PC-3 (cell line): ENCODE measurements at regions not wholly inside any gene's neighbourhood (a gene's known extent, or its start where the extent isn't known, plus 50 kb on each side); places are given as distances from the start of the nearest gene placed in this dataset.
"Not testable (repeated sequence)": the region's sequence is repeated elsewhere in the genome, so short reads cannot be mapped to it uniquely, and the experiment has no call there.

Source experiments
- ATAC-seq: fragments of 200-7000 bp; cut with Tn5 transposase; 2 replicates; pipeline ENCODE4 v1.9.1; 2020; ENCODE audit warnings: mild to moderate bottlenecking, moderate library complexity
- BruUV-seq: library from RNA; stranded (reverse); fragments of 400-500 nt; replicated peaks from 2 replicates; lab custom pipeline; 2021; lab: Mats Ljungman, UMichigan
- CTCF ChIA-PET: fragments of 300-600 bp; sonication (Branson Sonifier 250); formaldehyde crosslinking; loops from one replicate; lab custom pipeline; 2022; ENCODE audit warnings: antibody characterized with exemption; lab: Charles Lee
- POLR2A ChIA-PET: fragments of 300-600 bp; sonication (Branson Sonifier 250); formaldehyde crosslinking; loops from one replicate; lab custom pipeline; 2022; ENCODE audit warnings: antibody characterized with exemption; ENCODE audit not compliant: unreplicated experiment; lab: Charles Lee
- DNase-seq: peaks from one replicate; pipeline ENCODE4 v3.0.0-alpha.2; 2015
- H2AFZ ChIP-seq: fragments of 300-600 bp; sonication (generic); 2 replicates; pipeline ENCODE4 v1.6.0; 2016; ENCODE audit warnings: antibody characterized with exemption, low read length
- H3F3A ChIP-seq: fragments of 300-600 bp; sonication (generic); one replicate; pipeline ENCODE4 v1.6.0; 2017; ENCODE audit warnings: antibody characterized with exemption, low read length, control low read depth, mild to moderate bottlenecking; ENCODE audit not compliant: unreplicated experiment
- H3K27ac ChIP-seq: fragments of 300-600 bp; sonication (generic); 2 replicates; pipeline ENCODE4 v1.5.1; 2016; ENCODE audit warnings: mild to moderate bottlenecking, low read length
- H3K27me3 ChIP-seq: fragments of 300-600 bp; sonication (generic); 2 replicates; pipeline ENCODE4 v1.6.1; 2016; ENCODE audit warnings: low read length, mixed read lengths
- H3K36me3 ChIP-seq: fragments of 300-600 bp; sonication (generic); 2 replicates; pipeline ENCODE4 v1.6.1; 2016; ENCODE audit warnings: low read depth, mixed run types, low read length, mixed read lengths
- H3K4me1 ChIP-seq: fragments of 300-600 bp; sonication (generic); 2 replicates; pipeline ENCODE4 v1.5.1; 2016; ENCODE audit warnings: low read length; ENCODE audit not compliant: insufficient read depth
- H3K4me2 ChIP-seq: fragments of 300-600 bp; sonication (generic); 2 replicates; pipeline ENCODE4 v1.6.0; 2016; ENCODE audit warnings: low read length
- H3K4me3 ChIP-seq: fragments of 300-600 bp; sonication (generic); 2 replicates; pipeline ENCODE4 v1.5.1; 2016; ENCODE audit warnings: mild to moderate bottlenecking, low read length, mixed read lengths
- H3K79me2 ChIP-seq: fragments of 300-600 bp; sonication (generic); 2 replicates; pipeline ENCODE4 v1.6.1; 2017; ENCODE audit warnings: low read length, mixed read lengths
- H3K9ac ChIP-seq: fragments of 300-600 bp; sonication (generic); 2 replicates; pipeline ENCODE4 v1.6.0; 2016; ENCODE audit warnings: mild to moderate bottlenecking, low read length
- H3K9me2 ChIP-seq: fragments of 300-600 bp; sonication (generic); replicated peaks from 2 replicates; pipeline ENCODE4 v1.6.1; 2016; ENCODE audit warnings: mixed run types, low read length, mixed read lengths
- H3K9me3 ChIP-seq: fragments of 300-600 bp; sonication (generic); 2 replicates; pipeline ENCODE4 v1.6.1; 2016; ENCODE audit warnings: low read length, mixed read lengths
- H4K20me1 ChIP-seq: fragments of 300-600 bp; sonication (generic); 2 replicates; pipeline ENCODE4 v1.6.1; 2016; ENCODE audit warnings: low read length, mixed read lengths
- EZH2 ChIP-seq: fragments of 300-600 bp; sonication (generic); IDR thresholded peaks from one replicate; pipeline ENCODE4 v1.6.1; 2017; ENCODE audit warnings: antibody characterized with exemption, mild to moderate bottlenecking, low read length; ENCODE audit not compliant: unreplicated experiment
- EZH2phosphoT487 ChIP-seq: fragments of 300-600 bp; sonication (generic); IDR thresholded peaks from 2 replicates; pipeline ENCODE4 v1.6.1; 2018; ENCODE audit warnings: mild to moderate bottlenecking, antibody characterized with exemption, low read length, borderline replicate concordance
- intact Hi-C: fragments of 100-400 bp; cut with micrococcal nuclease; formaldehyde crosslinking; loops from 2 replicates; pipeline ENCODE4 v1.9.0; 2023
- TF ChIP-seq, protein P1 (sequence below): fragments of 300-600 bp; sonication (generic); conservative IDR thresholded peaks from 2 replicates; pipeline ENCODE4 v1.5.1; 2017; ENCODE audit warnings: antibody characterized with exemption, low read depth, mild to moderate bottlenecking, low read length

DNA sequence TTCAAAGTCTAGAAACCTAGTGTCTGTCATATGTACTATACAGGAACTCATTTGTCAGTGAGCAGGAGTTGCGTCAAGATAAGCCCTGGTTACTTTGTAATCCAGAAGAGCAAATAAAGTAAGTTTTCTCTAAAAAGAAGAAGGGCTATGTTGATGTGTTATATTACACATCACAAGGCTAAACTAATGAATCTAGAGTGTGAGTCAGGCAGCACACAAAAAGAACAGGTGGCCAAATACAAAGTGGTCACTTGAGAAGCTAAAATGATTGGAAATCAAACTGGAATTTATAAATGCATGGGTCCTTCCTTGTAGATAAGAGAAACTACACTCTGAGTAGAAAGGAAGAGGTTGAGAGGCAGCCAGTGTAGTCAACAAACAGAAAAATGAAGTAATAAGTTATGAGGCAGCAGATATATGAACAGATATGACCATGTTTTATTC is 771.6 kb downstream of the DIPK2A start:
- Histone ChIP-seq H3K79me2 (no peaks in the 10 kb centered on the region), H3K4me3 (no peak overlapping the region), H3K4me2 (no peak overlapping the region), H2AFZ (no peak overlapping the region), H4K20me1 (no peaks in the 10 kb centered on the region), H3K27me3 (no peaks in the 10 kb centered on the region), H3K9me3 (no peaks in the 10 kb centered on the region), H3K4me1 (no peaks in the 10 kb centered on the region), H3K36me3 (no peaks in the 10 kb centered on the region), H3K9ac (no peak overlapping the region), H3K9me2 (no peaks in the 10 kb centered on the region), H3K27ac (no peak overlapping the region), H3F3A (no peaks in the 10 kb centered on the region)
- DNase-seq (no peak), ATAC-seq (no peak)
- ChIA-PET CTCF (no interaction called here), POLR2A (no interaction called here)
- TF ChIP-seq, protein P1, sequence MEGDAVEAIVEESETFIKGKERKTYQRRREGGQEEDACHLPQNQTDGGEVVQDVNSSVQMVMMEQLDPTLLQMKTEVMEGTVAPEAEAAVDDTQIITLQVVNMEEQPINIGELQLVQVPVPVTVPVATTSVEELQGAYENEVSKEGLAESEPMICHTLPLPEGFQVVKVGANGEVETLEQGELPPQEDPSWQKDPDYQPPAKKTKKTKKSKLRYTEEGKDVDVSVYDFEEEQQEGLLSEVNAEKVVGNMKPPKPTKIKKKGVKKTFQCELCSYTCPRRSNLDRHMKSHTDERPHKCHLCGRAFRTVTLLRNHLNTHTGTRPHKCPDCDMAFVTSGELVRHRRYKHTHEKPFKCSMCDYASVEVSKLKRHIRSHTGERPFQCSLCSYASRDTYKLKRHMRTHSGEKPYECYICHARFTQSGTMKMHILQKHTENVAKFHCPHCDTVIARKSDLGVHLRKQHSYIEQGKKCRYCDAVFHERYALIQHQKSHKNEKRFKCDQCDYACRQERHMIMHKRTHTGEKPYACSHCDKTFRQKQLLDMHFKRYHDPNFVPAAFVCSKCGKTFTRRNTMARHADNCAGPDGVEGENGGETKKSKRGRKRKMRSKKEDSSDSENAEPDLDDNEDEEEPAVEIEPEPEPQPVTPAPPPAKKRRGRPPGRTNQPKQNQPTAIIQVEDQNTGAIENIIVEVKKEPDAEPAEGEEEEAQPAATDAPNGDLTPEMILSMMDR: no peak
- TF ChIP-seq EZH2 (no peak), EZH2phosphoT487 (no peak)
- intact Hi-C loops: no loop called here
- no TSS peak for BruUV-seq

DNA sequence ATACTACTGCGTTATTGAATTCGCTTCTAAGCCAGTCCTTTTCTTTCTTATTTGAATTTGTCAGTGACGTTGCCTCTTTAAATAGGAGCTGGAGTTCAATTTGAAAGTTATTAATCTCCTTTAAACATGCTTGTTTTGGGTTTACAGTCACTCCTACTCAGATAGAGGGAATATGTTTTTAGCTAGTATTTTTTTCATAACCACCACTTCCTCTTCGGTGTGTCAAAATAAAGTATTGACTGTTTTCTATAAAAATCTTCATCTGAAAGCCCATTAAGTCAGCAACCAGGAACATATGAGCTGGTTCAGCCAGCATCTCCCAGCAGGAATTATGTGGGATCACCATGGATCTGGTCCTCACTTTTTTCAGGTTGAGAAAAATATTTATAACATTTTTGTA is 772.9 kb downstream of the DIPK2A start:
- CTCF ChIA-PET: no interaction called here
- H3K9me2 ChIP-seq: no peaks in the 10 kb centered on the region
- no peak overlapping the region for H3K27ac ChIP-seq

DNA sequence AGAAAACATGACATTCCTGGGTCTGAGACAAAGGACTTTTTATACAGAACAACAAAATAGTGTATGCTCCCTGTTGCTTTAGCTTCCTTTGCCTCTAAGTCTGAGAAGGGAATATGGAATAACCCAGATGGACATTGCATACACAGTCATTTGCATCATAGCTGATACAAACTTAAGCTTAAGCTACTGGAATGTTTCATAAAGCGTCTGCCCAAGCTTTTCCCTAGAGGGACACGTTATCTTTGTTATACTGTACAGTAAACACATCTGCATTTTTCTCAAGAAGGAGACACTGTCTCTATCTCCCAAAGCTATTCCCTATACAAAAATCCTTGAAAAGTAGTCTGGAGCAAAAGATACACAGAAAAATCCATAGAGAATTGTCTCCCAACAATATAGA is 775.0 kb downstream of the DIPK2A start:
- ATAC-seq (no peak), DNase-seq (no peak)
- H3K27ac ChIP-seq: no peak overlapping the region
- no peak overlapping the region for H3K4me3 ChIP-seq
- no peaks in the 10 kb centered on the region for H3K9me2 ChIP-seq
- H3K4me1 ChIP-seq: no peaks in the 10 kb centered on the region
- H3K9me3 ChIP-seq: no peaks in the 10 kb centered on the region
- no peak overlapping the region for H2AFZ ChIP-seq
- H3K4me2 ChIP-seq: no peak overlapping the region
- no peak overlapping the region for H3K9ac ChIP-seq
- H3K27me3 ChIP-seq: no peaks in the 10 kb centered on the region
- ChIA-PET POLR2A (no interaction called here), CTCF (no interaction called here)
- TF ChIP-seq EZH2: no peak
- no peak for TF ChIP-seq EZH2phosphoT487
- TF ChIP-seq, protein P1: no peak
- H4K20me1 ChIP-seq: no peaks in the 10 kb centered on the region
- H3K36me3 ChIP-seq: no peaks in the 10 kb centered on the region
- H3F3A ChIP-seq: no peaks in the 10 kb centered on the region
- no TSS peak for BruUV-seq
- intact Hi-C loops: no loop called here
- no peaks in the 10 kb centered on the region for H3K79me2 ChIP-seq

More for the DNA sequence above, 772.9 kb downstream of the DIPK2A start:
- TF ChIP-seq, protein P1: no peak
- no peak for DNase-seq
- intact Hi-C loops: no loop called here
- no peaks in the 10 kb centered on the region for H3K9me3 ChIP-seq
- H3F3A ChIP-seq: no peaks in the 10 kb centered on the region
- H3K4me2 ChIP-seq: no peak overlapping the region
- ATAC-seq: no peak
- BruUV-seq: no TSS peak
- no peaks in the 10 kb centered on the region for H3K79me2 ChIP-seq
- H4K20me1 ChIP-seq: no peaks in the 10 kb centered on the region
- no peaks in the 10 kb centered on the region for H3K36me3 ChIP-seq
- H3K4me3 ChIP-seq: no peak overlapping the region
- POLR2A ChIA-PET: no interaction called here
- H2AFZ ChIP-seq: no peak overlapping the region
- no peak overlapping the region for H3K9ac ChIP-seq
- no peaks in the 10 kb centered on the region for H3K4me1 ChIP-seq
- H3K27me3 ChIP-seq: no peaks in the 10 kb centered on the region

DNA sequence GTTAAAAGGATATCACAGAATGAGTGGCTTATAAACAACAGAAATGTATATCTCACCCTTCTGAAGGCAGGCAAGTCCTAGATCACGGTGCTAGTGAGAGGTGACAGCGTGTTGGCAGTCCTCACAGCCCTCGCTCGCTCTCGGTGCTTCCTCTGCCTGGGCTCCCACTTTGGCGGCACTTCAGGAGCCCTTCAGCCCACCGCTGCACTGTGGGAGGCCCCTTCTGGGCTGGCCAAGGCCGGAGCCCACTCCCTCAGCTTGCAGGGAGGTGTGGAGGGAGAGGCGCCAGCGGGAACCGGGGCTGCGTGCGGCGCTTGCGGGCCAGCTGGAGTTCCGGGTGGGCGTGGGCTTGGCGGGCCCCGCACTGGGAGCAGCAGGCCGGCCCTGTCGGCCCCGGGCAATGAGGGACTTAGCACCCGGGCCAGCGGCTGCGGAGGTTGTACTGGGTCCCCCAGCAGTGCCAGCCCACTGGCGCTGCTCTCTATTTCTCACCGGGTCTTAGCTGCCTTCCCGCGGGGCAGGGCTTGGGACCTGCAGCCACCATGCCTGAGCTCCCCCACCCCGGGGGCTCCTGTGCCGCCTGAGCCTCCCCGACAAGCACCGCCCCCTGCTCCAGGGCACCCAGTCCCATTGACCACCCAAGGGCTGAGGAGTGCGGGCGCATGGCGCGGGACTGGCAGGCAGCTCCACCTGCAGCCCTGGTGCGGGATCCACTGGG is 778.1 kb downstream of the DIPK2A start:
- H3K27me3 ChIP-seq, intact Hi-C loops, POLR2A ChIA-PET, H3K9me2 ChIP-seq, H4K20me1 ChIP-seq, H2AFZ ChIP-seq, H3F3A ChIP-seq, H3K79me2 ChIP-seq, H3K4me1 ChIP-seq, H3K27ac ChIP-seq, BruUV-seq, H3K9ac ChIP-seq, DNase-seq, H3K9me3 ChIP-seq, H3K36me3 ChIP-seq, ATAC-seq, H3K4me3 ChIP-seq, CTCF ChIA-PET, H3K4me2 ChIP-seq: not testable (repeated sequence)
